BLaER1 treated with 17β-estradiol and CSF1 and Interleukin-3, amounts not matched to agents 10 nM and 100 nM (cell line): ENCODE measurements at regions not wholly inside any gene's neighbourhood (a gene's known extent, or its start where the extent isn't known, plus 50 kb on each side); places are given as distances from the start of the nearest gene placed in this dataset.

ENCODE experiments used
- H3K27ac ChIP-seq, 11 experiments: shearing (Covaris generic); formaldehyde crosslinking; 2 replicates each; pipeline ENCODE4 v1.8.1; 2022
- H3K27me3 ChIP-seq, 11 experiments: shearing (Covaris generic); formaldehyde crosslinking; 2 replicates each; pipeline ENCODE4 v1.8.1; 2022
- H3K36me3 ChIP-seq, 11 experiments: shearing (Covaris generic); formaldehyde crosslinking; 2 replicates each; pipeline ENCODE4 v1.8.1; 2022
- H3K4me1 ChIP-seq, 10 experiments: shearing (Covaris generic); formaldehyde crosslinking; 2 replicates each; pipeline ENCODE4 v1.8.1; 2022
- H3K4me2 ChIP-seq, 11 experiments: shearing (Covaris generic); formaldehyde crosslinking; 2 replicates each; pipeline ENCODE4 v1.8.1; 2022
- H3K4me3 ChIP-seq, 10 experiments: shearing (Covaris generic); formaldehyde crosslinking; 2 replicates each; pipeline ENCODE4 v1.8.1; 2022
- H3K9ac ChIP-seq, 11 experiments: shearing (Covaris generic); formaldehyde crosslinking; 2 replicates each; pipeline ENCODE4 v1.8.1; 2022
- H3K9me3 ChIP-seq, 11 experiments: shearing (Covaris generic); formaldehyde crosslinking; replicated peaks in 1 of 11; 2 replicates each; pipeline ENCODE4 v1.8.1; 2022
- H4K20me1 ChIP-seq, 11 experiments: shearing (Covaris generic); formaldehyde crosslinking; 2 replicates each; pipeline ENCODE4 v1.8.1; 2022
- Cebpa-rat ChIP-seq, 11 experiments: shearing (Covaris generic); IDR thresholded peaks; 2 replicates each; pipeline ENCODE4 v1.8.1; 2022

DNA sequence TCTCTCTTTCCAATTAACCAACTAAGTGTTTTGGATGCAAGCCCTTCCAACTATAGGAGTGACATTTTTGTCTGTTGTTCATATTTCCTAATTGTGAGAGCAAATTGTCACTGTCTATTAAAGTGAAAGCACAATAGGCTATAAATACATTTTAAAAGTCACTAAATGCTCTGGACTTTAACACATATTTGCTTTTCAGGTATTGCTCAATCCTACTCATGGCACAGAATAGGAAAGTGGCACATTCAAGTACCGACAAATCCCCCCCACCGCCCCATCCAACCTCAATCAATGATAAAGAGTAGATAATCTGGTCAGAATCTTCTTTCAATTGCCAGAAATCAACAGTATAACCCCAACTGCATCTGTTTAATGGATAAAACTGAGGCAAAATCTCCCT is 419.8 kb downstream of the PLK2 start:
- H3K9ac ChIP-seq = no peak overlapping the region
- no peaks in the 10 kb centered on the region for H3K9me3 ChIP-seq
- no peaks in the 10 kb centered on the region for H4K20me1 ChIP-seq
- no peak for TF ChIP-seq Cebpa-rat (IDR thresholded peaks at IDR 0.05)
- H3K4me2 ChIP-seq = no peak overlapping the region
- H3K27me3 ChIP-seq = no peaks in the 10 kb centered on the region
- peaks cover 0 to 7% (median 0%) of the 10 kb centered on the region in 10 experiments; a peak in 3 of 20 replicates for H3K4me1 ChIP-seq
- H3K27ac ChIP-seq = no peak overlapping the region
- H3K4me3 ChIP-seq = no peak overlapping the region
- H3K36me3 ChIP-seq = no peaks in the 10 kb centered on the region

DNA sequence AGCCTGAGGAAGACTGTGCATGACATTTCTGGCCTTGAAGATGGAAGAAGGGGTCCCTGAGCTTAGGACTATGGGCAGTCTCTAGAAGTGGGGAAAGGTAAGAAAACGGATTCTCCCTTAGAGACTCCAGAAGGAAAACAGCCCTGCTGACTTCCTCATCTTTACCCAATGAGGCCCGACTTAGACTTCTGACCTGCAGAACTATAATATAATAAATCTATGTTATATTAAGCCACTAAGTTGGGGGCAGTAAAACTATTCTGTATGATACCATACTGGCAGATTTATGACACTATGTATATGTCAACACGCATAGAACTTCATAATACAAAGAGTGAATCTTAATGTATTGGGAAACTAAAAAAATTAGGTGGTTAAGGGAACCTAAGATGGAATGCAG is 422.0 kb downstream of the PLK2 start:
- Histone ChIP-seq H3K27me3 (no peaks in the 10 kb centered on the region), H3K9me3 (no peaks in the 10 kb centered on the region), H4K20me1 (no peaks in the 10 kb centered on the region), H3K9ac (no peak overlapping the region), H3K27ac (no peak overlapping the region), H3K4me1 (peaks cover 0 to 3% (median 0%) of the 10 kb centered on the region in 10 experiments; a peak in 3 of 20 replicates), H3K36me3 (no peaks in the 10 kb centered on the region), H3K4me2 (no peak overlapping the region), H3K4me3 (no peak overlapping the region)
- no peak for TF ChIP-seq Cebpa-rat (IDR thresholded peaks at IDR 0.05)

- TF ChIP-seq Cebpa-rat (IDR thresholded peaks at IDR 0.05) = no peak
- H4K20me1 ChIP-seq = no peaks in the 10 kb centered on the region
- no peaks in the 10 kb centered on the region for H3K9me3 ChIP-seq
- H3K27ac ChIP-seq = no peak overlapping the region
- no peak overlapping the region for H3K9ac ChIP-seq
- H3K4me2 ChIP-seq = no peak overlapping the region
- H3K4me3 ChIP-seq = no peak overlapping the region
- no peaks in the 10 kb centered on the region for H3K4me1 ChIP-seq
- no peaks in the 10 kb centered on the region for H3K27me3 ChIP-seq
- H3K36me3 ChIP-seq = no peaks in the 10 kb centered on the region
Observed at GRCh38 chr5:58025809-58026208, 434.1 kb downstream of the PLK2 start.

DNA sequence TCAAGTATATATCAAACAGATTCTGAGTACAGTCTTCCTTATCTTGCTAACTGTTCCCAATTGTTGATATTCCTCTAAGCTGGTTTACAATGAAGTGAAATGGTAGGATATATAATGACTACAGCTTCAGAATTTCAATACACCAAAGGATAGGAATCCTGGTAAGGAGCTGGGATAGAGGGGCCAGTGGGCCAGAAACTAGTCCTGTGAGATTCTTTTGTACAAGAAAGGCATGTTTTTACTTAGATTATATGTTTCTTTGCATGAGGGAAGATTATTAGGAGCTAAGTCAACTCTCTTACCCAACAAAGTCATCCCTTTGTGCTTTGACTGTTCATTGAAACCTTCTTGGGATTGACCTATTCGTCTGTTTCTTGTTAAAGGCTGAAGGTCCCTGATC is 435.7 kb downstream of the PLK2 start:
- Histone ChIP-seq H3K27me3 (no peaks in the 10 kb centered on the region), H3K9ac (no peak overlapping the region), H3K27ac (no peak overlapping the region), H3K9me3 (no peaks in the 10 kb centered on the region), H4K20me1 (no peaks in the 10 kb centered on the region), H3K36me3 (no peaks in the 10 kb centered on the region), H3K4me3 (no peak overlapping the region), H3K4me2 (no peak overlapping the region), H3K4me1 (no peaks in the 10 kb centered on the region)
- no peak for TF ChIP-seq Cebpa-rat (IDR thresholded peaks at IDR 0.05)

DNA sequence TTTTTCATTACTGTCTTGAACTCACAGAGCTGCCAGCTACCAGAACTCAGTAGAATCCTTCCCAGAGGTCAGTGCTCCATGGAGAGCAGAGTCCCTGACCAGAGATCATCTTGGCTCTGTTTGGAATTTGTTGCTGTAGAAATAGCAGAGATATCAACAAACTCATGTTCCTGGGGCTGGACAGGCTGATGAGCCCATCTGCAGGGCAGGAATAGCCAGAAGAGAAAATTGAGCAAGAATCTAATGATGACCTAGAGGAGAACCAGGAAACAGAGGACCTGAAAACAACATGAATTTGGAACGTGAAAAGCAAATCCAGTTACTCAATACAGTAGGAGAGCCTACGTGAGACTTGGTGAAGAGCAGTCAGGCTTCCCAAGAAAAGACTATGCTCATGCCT is 437.8 kb downstream of the PLK2 start:
- TF ChIP-seq Cebpa-rat (IDR thresholded peaks at IDR 0.05) = no peak

GRCh38 chr5:58021466-58021865 is 438.4 kb downstream of the PLK2 start:
- Histone ChIP-seq H3K9me3 (no peaks in the 10 kb centered on the region), H3K36me3 (no peaks in the 10 kb centered on the region), H3K27ac (no peak overlapping the region), H3K4me2 (no peak overlapping the region), H3K27me3 (no peaks in the 10 kb centered on the region), H3K9ac (no peak overlapping the region), H4K20me1 (no peaks in the 10 kb centered on the region), H3K4me3 (no peak overlapping the region), H3K4me1 (no peaks in the 10 kb centered on the region)
- no peak for TF ChIP-seq Cebpa-rat (IDR thresholded peaks at IDR 0.05)

More for the DNA sequence above, 437.8 kb downstream of the PLK2 start:
- H3K4me2 ChIP-seq = no peak overlapping the region
- no peak overlapping the region for H3K9ac ChIP-seq
- no peak overlapping the region for H3K27ac ChIP-seq
- no peaks in the 10 kb centered on the region for H3K27me3 ChIP-seq
- H4K20me1 ChIP-seq = no peaks in the 10 kb centered on the region
- no peak overlapping the region for H3K4me3 ChIP-seq
- H3K36me3 ChIP-seq = no peaks in the 10 kb centered on the region
- no peaks in the 10 kb centered on the region for H3K9me3 ChIP-seq
- no peaks in the 10 kb centered on the region for H3K4me1 ChIP-seq

DNA sequence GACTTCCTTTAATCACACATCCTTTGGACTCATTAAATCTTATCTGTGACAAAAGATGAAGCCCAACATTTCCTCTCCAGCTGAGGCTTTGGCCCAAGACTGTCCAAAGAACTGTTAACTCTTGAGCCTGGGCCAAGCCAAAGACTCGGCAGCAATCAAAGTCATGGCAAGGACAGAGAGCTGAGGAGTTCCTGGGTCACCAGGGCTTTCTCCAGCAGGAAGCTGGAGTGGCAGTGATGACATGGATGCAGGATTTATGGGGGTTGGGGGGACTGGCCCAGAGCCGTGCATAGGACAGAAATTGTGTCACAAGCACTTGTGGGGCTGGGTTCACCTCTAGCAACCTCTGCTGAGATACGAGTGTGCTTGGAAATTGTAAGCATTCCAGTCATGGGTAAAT is 440.3 kb downstream of the PLK2 start:
- no peak for TF ChIP-seq Cebpa-rat (IDR thresholded peaks at IDR 0.05)
- no peaks in the 10 kb centered on the region for H3K9me3 ChIP-seq
- no peaks in the 10 kb centered on the region for H4K20me1 ChIP-seq
- no peak overlapping the region for H3K4me3 ChIP-seq
- H3K27ac ChIP-seq = no peak overlapping the region
- no peak overlapping the region for H3K9ac ChIP-seq
- no peaks in the 10 kb centered on the region for H3K4me1 ChIP-seq
- H3K4me2 ChIP-seq = no peak overlapping the region
- H3K27me3 ChIP-seq = no peaks in the 10 kb centered on the region
- H3K36me3 ChIP-seq = no peaks in the 10 kb centered on the region

- Histone ChIP-seq H3K27ac (no peak overlapping the region), H3K9me3 (no peaks in the 10 kb centered on the region), H3K36me3 (no peaks in the 10 kb centered on the region), H3K4me2 (no peak overlapping the region), H3K4me3 (no peak overlapping the region), H3K27me3 (no peaks in the 10 kb centered on the region), H3K4me1 (no peaks in the 10 kb centered on the region), H4K20me1 (no peaks in the 10 kb centered on the region), H3K9ac (no peak overlapping the region)
- no peak for TF ChIP-seq Cebpa-rat (IDR thresholded peaks at IDR 0.05)
Observed at GRCh38 chr5:58018016-58018415, 441.9 kb downstream of the PLK2 start.

- no peak for TF ChIP-seq Cebpa-rat (IDR thresholded peaks at IDR 0.05)
- Histone ChIP-seq H3K9ac (no peak overlapping the region), H3K36me3 (no peaks in the 10 kb centered on the region), H3K4me2 (no peak overlapping the region), H3K4me3 (no peak overlapping the region), H3K27ac (no peak overlapping the region), H3K27me3 (no peaks in the 10 kb centered on the region), H4K20me1 (no peaks in the 10 kb centered on the region), H3K9me3 (no peaks in the 10 kb centered on the region), H3K4me1 (no peaks in the 10 kb centered on the region)
Observed at GRCh38 chr5:58016877-58017276, 443.0 kb downstream of the PLK2 start.

DNA sequence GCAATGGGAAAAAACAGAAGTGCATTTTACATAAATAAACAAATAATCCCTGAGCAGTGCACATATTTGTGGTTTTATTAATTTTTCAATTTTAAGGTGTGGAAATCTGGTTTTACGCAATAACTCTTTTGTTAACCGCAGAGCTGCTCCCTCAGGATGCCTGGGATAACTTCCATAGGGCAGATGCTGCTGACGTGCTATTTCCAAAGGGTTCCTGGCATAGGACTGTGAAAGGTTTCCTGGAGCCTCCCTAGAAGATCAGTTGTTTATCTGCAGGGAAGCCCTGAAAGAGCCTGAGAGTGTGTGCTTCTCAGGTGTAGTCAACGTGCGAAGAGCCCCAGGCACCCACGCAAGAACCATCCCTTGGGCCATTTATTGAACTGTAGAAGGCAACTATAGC is 443.5 kb downstream of the PLK2 start:
- Histone ChIP-seq H3K4me2 (no peak overlapping the region), H3K4me1 (no peaks in the 10 kb centered on the region), H3K4me3 (no peak overlapping the region)

GRCh38 chr5:58015175-58015574 is 444.7 kb downstream of the PLK2 start:
- no peaks in the 10 kb centered on the region for H3K27me3 ChIP-seq
- no peaks in the 10 kb centered on the region for H3K4me1 ChIP-seq
- no peak overlapping the region for H3K27ac ChIP-seq
- no peaks in the 10 kb centered on the region for H4K20me1 ChIP-seq
- no peak for TF ChIP-seq Cebpa-rat (IDR thresholded peaks at IDR 0.05)
- H3K36me3 ChIP-seq = no peaks in the 10 kb centered on the region
- H3K9me3 ChIP-seq = no peaks in the 10 kb centered on the region
- H3K4me3 ChIP-seq = no peak overlapping the region
- H3K4me2 ChIP-seq = no peak overlapping the region
- no peak overlapping the region for H3K9ac ChIP-seq

More for the DNA sequence above, 443.5 kb downstream of the PLK2 start:
- H3K27me3 ChIP-seq = no peaks in the 10 kb centered on the region
- no peaks in the 10 kb centered on the region for H4K20me1 ChIP-seq
- no peaks in the 10 kb centered on the region for H3K9me3 ChIP-seq
- H3K27ac ChIP-seq = no peak overlapping the region
- no peak for TF ChIP-seq Cebpa-rat (IDR thresholded peaks at IDR 0.05)
- no peaks in the 10 kb centered on the region for H3K36me3 ChIP-seq
- H3K9ac ChIP-seq = no peak overlapping the region
